IPS DF 6.9 (cell line): ENCODE measurements at regions not wholly inside any gene's neighbourhood (a gene's known extent, or its start where the extent isn't known, plus 50 kb on each side); places are given as distances from the start of the nearest gene placed in this dataset.
"Not testable (repeated sequence)": the region's sequence is repeated elsewhere in the genome, so short reads cannot be mapped to it uniquely, and the experiment has no call there.

Source experiments
- DNase-seq: peaks from one replicate; pipeline ENCODE4 v3.0.0-alpha.2; 2013; ENCODE audit warnings: low read depth, low spot score
- H3K27ac ChIP-seq: one replicate; pipeline ENCODE4 v1.5.1; 2013; ENCODE audit warnings: low read length, control low read depth
- H3K27me3 ChIP-seq: 2 replicates; pipeline ENCODE4 v1.6.1; 2013; ENCODE audit warnings: mild to moderate bottlenecking, low read length; ENCODE audit not compliant: control insufficient read depth, insufficient read depth
- H3K36me3 ChIP-seq: 2 replicates; pipeline ENCODE4 v1.6.1; 2013; ENCODE audit warnings: low read length; ENCODE audit not compliant: control insufficient read depth, insufficient read depth
- H3K4me1 ChIP-seq: 2 replicates; pipeline ENCODE4 v1.6.1; 2013; ENCODE audit warnings: low read length; ENCODE audit not compliant: control insufficient read depth, insufficient read depth
- H3K4me3 ChIP-seq: 2 replicates; pipeline ENCODE4 v1.5.1; 2013; ENCODE audit warnings: mild to moderate bottlenecking, low read length
- H3K9me3 ChIP-seq: 2 replicates; pipeline ENCODE4 v1.6.1; 2013; ENCODE audit warnings: low read length, inconsistent platforms; ENCODE audit not compliant: control insufficient read depth, insufficient read depth
- WGBS: extraction: QIAGEN DNeasy Blood & Tissue Kit; methylation state at CpG from one replicate; pipeline ENCODE4 v1.1.7; 2013; ENCODE audit warnings: mixed read lengths, missing lambda C conversion rate; ENCODE audit not compliant: insufficient read length, insufficient coverage; 5-methylcytosine and 5-hydroxymethylcytosine counted together

- Histone ChIP-seq H3K27me3 (no peaks in the 10 kb centered on the region), H3K4me1 (no peaks in the 10 kb centered on the region), H3K36me3 (no peaks in the 10 kb centered on the region), H3K9me3 (no peaks in the 10 kb centered on the region), H3K27ac (no peak overlapping the region), H3K4me3 (no peak overlapping the region)
- DNase-seq = no peak
- WGBS = no CpG with 5 or more reads among the region's 6 CpGs
These were observed 602.7 kb upstream of the FLRT2 start for GRCh38 chr14:84927096-84927827.

- Histone ChIP-seq H3K27me3 (no peaks in the 10 kb centered on the region), H3K4me1 (no peaks in the 10 kb centered on the region), H3K27ac (no peak overlapping the region), H3K36me3 (no peaks in the 10 kb centered on the region), H3K9me3 (no peaks in the 10 kb centered on the region), H3K4me3 (no peak overlapping the region)
- DNase-seq = no peak
- WGBS = no CpG with 5 or more reads among the region's 1 CpG
These were observed 600.9 kb upstream of the FLRT2 start for GRCh38 chr14:84929086-84929485.

- no peaks in the 10 kb centered on the region for H3K9me3 ChIP-seq
- H3K4me3 ChIP-seq = no peak overlapping the region
- no peaks in the 10 kb centered on the region for H3K36me3 ChIP-seq
- no peak overlapping the region for H3K27ac ChIP-seq
- no peak for DNase-seq
- no peaks in the 10 kb centered on the region for H3K27me3 ChIP-seq
- no peaks in the 10 kb centered on the region for H3K4me1 ChIP-seq
- no CpG with 5 or more reads among the region's 2 CpGs for WGBS
These were observed 600.1 kb upstream of the FLRT2 start for GRCh38 chr14:84929834-84930233.

GRCh38 chr14:84937016-84937415 lies 592.9 kb upstream of the FLRT2 start:
- no peaks in the 10 kb centered on the region for H3K27me3 ChIP-seq
- H3K4me1 ChIP-seq = no peaks in the 10 kb centered on the region
- WGBS = no CpG with 5 or more reads among the region's 2 CpGs
- DNase-seq = no peak
- H3K27ac ChIP-seq = no peak overlapping the region
- no peaks in the 10 kb centered on the region for H3K36me3 ChIP-seq
- H3K9me3 ChIP-seq = no peaks in the 10 kb centered on the region
- H3K4me3 ChIP-seq = no peak overlapping the region

GRCh38 chr14:84937449-84937848 lies 592.5 kb upstream of the FLRT2 start:
- H3K9me3 ChIP-seq = no peaks in the 10 kb centered on the region
- DNase-seq = no peak
- H3K27ac ChIP-seq = no peak overlapping the region
- no peaks in the 10 kb centered on the region for H3K4me1 ChIP-seq
- no peak overlapping the region for H3K4me3 ChIP-seq
- H3K36me3 ChIP-seq = no peaks in the 10 kb centered on the region
- WGBS = no CpG with 5 or more reads among the region's 2 CpGs
- H3K27me3 ChIP-seq = no peaks in the 10 kb centered on the region

- H3K4me3 ChIP-seq, DNase-seq, H3K27ac ChIP-seq, H3K9me3 ChIP-seq, H3K36me3 ChIP-seq, H3K4me1 ChIP-seq, H3K27me3 ChIP-seq: not testable (repeated sequence)
- no CpG with 5 or more reads among the region's 6 CpGs for WGBS
These were observed 585.0 kb upstream of the FLRT2 start for GRCh38 chr14:84944901-84945300.

- no peaks in the 10 kb centered on the region for H3K4me1 ChIP-seq
- no peak overlapping the region for H3K27ac ChIP-seq
- no peaks in the 10 kb centered on the region for H3K36me3 ChIP-seq
- no peaks in the 10 kb centered on the region for H3K27me3 ChIP-seq
- no peak for DNase-seq
- no CpG with 5 or more reads among the region's 7 CpGs for WGBS
- H3K4me3 ChIP-seq = no peak overlapping the region
- no peaks in the 10 kb centered on the region for H3K9me3 ChIP-seq
These were observed 570.0 kb upstream of the FLRT2 start for GRCh38 chr14:84959851-84960520.

- Histone ChIP-seq H3K27me3 (no peaks in the 10 kb centered on the region), H3K9me3 (no peaks in the 10 kb centered on the region), H3K27ac (no peak overlapping the region), H3K4me1 (no peaks in the 10 kb centered on the region), H3K4me3 (no peak overlapping the region), H3K36me3 (no peaks in the 10 kb centered on the region)
- no peak for DNase-seq
- no CpG with 5 or more reads among the region's 2 CpGs for WGBS
These were observed 568.3 kb upstream of the FLRT2 start for GRCh38 chr14:84961637-84962036.

GRCh38 chr14:84963518-84963917 lies 566.4 kb upstream of the FLRT2 start:
- H3K36me3 ChIP-seq = no peaks in the 10 kb centered on the region
- WGBS = no CpG with 5 or more reads among the region's 5 CpGs
- DNase-seq = no peak
- no peaks in the 10 kb centered on the region for H3K4me1 ChIP-seq
- no peak overlapping the region for H3K4me3 ChIP-seq
- no peaks in the 10 kb centered on the region for H3K27me3 ChIP-seq
- H3K27ac ChIP-seq = no peak overlapping the region
- no peaks in the 10 kb centered on the region for H3K9me3 ChIP-seq

- Histone ChIP-seq H3K27ac (no peak overlapping the region), H3K9me3 (no peaks in the 10 kb centered on the region), H3K4me3 (no peak overlapping the region), H3K4me1 (no peaks in the 10 kb centered on the region), H3K27me3 (no peaks in the 10 kb centered on the region), H3K36me3 (no peaks in the 10 kb centered on the region)
- whole genome bisulfite sequencing = no CpG with 5 or more reads among the region's 4 CpGs
- DNase-seq = no peak
These were observed 564.7 kb upstream of the FLRT2 start for GRCh38 chr14:84965279-84965678.

- WGBS = no CpG with 5 or more reads among the region's 4 CpGs
- no peak for DNase-seq
These were observed 560.4 kb upstream of the FLRT2 start for GRCh38 chr14:84969501-84969900.

More at GRCh38 chr14:84969501-84969900, 560.4 kb upstream of the FLRT2 start:
- Histone ChIP-seq H3K36me3 (no peaks in the 10 kb centered on the region), H3K4me1 (no peaks in the 10 kb centered on the region), H3K9me3 (no peaks in the 10 kb centered on the region), H3K27ac (no peak overlapping the region), H3K27me3 (no peaks in the 10 kb centered on the region), H3K4me3 (no peak overlapping the region)
